SU-DHL-6 (cell line): ENCODE measurements at regions not wholly inside any gene's neighbourhood (a gene's known extent, or its start where the extent isn't known, plus 50 kb on each side); places are given as distances from the start of the nearest gene placed in this dataset.

Source experiments
- CTCF ChIP-seq: fragments of 200-600 bp; sonication (generic); IDR thresholded peaks from one replicate; pipeline ENCODE4 v1.5.1; 2017; ENCODE audit warnings: antibody characterized with exemption, mild to moderate bottlenecking, low read length, moderate library complexity; ENCODE audit not compliant: insufficient read depth, poor library complexity, severe bottlenecking
- EZH2phosphoT487 ChIP-seq: fragments of 200-600 bp; sonication (generic), shearing (Covaris generic); conservative IDR thresholded peaks from 2 replicates; pipeline ENCODE4 v1.6.1; 2018; ENCODE audit warnings: mild to moderate bottlenecking, antibody characterized with exemption, low read length, moderate library complexity, mixed read lengths

- TF ChIP-seq CTCF, result no peak
- no peak for TF ChIP-seq EZH2phosphoT487
Observed at GRCh38 chr5:136717917-136718316, 352.6 kb upstream of the TRPC7 start.
